HEK293T (cell line): ENCODE measurements at regions not wholly inside any gene's neighbourhood (a gene's known extent, or its start where the extent isn't known, plus 50 kb on each side); places are given as distances from the start of the nearest gene placed in this dataset.
A peak's percentile ranks its signal among the peaks of the same experiment; 100 is the strongest.

Experiments used
- CTCF ChIA-PET: fragments of 350-600 bp; formaldehyde crosslinking; extraction: SDS; loops from one replicate; lab custom pipeline; 2021; ENCODE audit warnings: antibody characterized with exemption, inconsistent platforms; lab: Yijun Ruan, JAX
- POLR2A ChIA-PET: fragments of 350-600 bp; formaldehyde crosslinking; extraction: SDS; loops from one replicate; lab custom pipeline; 2020; ENCODE audit warnings: antibody characterized with exemption, inconsistent platforms; lab: Yijun Ruan, JAX
- DNase-seq: peaks from one replicate; pipeline ENCODE4 v3.0.0; 2012; ENCODE audit warnings: mixed read lengths; ENCODE audit errors: extremely low spot score
- ARNT ChIP-seq: fragments of 450-650 bp; IDR thresholded peaks from 2 replicates; pipeline ENCODE4 v1.6.1; 2017; ENCODE audit warnings: mild to moderate bottlenecking
- BHLHE40 ChIP-seq: fragments of 450-650 bp; IDR thresholded peaks from 2 replicates; pipeline ENCODE4 v1.6.1; 2016; ENCODE audit warnings: mild to moderate bottlenecking, moderate library complexity, borderline replicate concordance
- CTBP1 ChIP-seq: fragments of 450-650 bp; IDR thresholded peaks from 2 replicates; pipeline ENCODE4 v1.6.1; 2016; ENCODE audit warnings: borderline replicate concordance
- ELF4 ChIP-seq: fragments of 450-650 bp; IDR thresholded peaks from 2 replicates; pipeline ENCODE4 v1.6.1; 2017; ENCODE audit warnings: antibody characterized with exemption
- FOXA1 ChIP-seq: fragments of 450-650 bp; IDR thresholded peaks from 2 replicates; pipeline ENCODE4 v1.6.1; 2016; ENCODE audit warnings: mild to moderate bottlenecking
- FOXK2 ChIP-seq: fragments of 450-650 bp; IDR thresholded peaks from 2 replicates; pipeline ENCODE4 v1.6.1; 2016; ENCODE audit warnings: mild to moderate bottlenecking
- FOXM1 ChIP-seq: fragments of 450-650 bp; IDR thresholded peaks from 2 replicates; pipeline ENCODE4 v1.6.1; 2017; ENCODE audit warnings: mild to moderate bottlenecking, borderline replicate concordance
- HDGF ChIP-seq: fragments of 450-650 bp; IDR thresholded peaks from 2 replicates; pipeline ENCODE4 v1.6.1; 2017; ENCODE audit warnings: antibody characterized with exemption, borderline replicate concordance
- L3MBTL2 ChIP-seq: fragments of 450-650 bp; conservative IDR thresholded peaks from 2 replicates; pipeline ENCODE4 v1.6.1; 2016; ENCODE audit warnings: mild to moderate bottlenecking
- LEF1 ChIP-seq: fragments of 450-650 bp; IDR thresholded peaks from 2 replicates; pipeline ENCODE4 v1.6.1; 2017; ENCODE audit warnings: mild to moderate bottlenecking, borderline replicate concordance
- NFRKB ChIP-seq: fragments of 450-650 bp; IDR thresholded peaks from 2 replicates; pipeline ENCODE4 v1.6.1; 2016; ENCODE audit warnings: mild to moderate bottlenecking, moderate library complexity
- PKNOX1 ChIP-seq: fragments of 450-650 bp; IDR thresholded peaks from 2 replicates; pipeline ENCODE4 v1.6.1; 2016
- SP1 ChIP-seq: fragments of 450-650 bp; IDR thresholded peaks from 2 replicates; pipeline ENCODE4 v1.6.1; 2017
- SUZ12 ChIP-seq: fragments of 450-650 bp; IDR thresholded peaks from 2 replicates; pipeline ENCODE4 v1.6.1; 2016; ENCODE audit warnings: mild to moderate bottlenecking
- TARDBP ChIP-seq: fragments of 450-650 bp; IDR thresholded peaks from 2 replicates; pipeline ENCODE4 v1.6.1; 2016
- ZNF384 ChIP-seq: fragments of 450-650 bp; IDR thresholded peaks from 2 replicates; pipeline ENCODE4 v1.6.1; 2016

- no peak for TF ChIP-seq HDGF
- TF ChIP-seq PKNOX1: 0 out of 2 replicates have a peak, but pooled peaks have one; percentile 34
- no peak for TF ChIP-seq FOXA1
- no peak for TF ChIP-seq CTBP1
- ChIA-PET POLR2A (interaction anchor here (1.0 kb wide), 1 partner anchor 48 kb away, joined by 3 read pairs; no protein-coding TSS in a partner anchor), CTCF (interaction anchor here (0.5 to 1.1 kb wide), 3 partner anchors 52 to 261 kb away, joined by 3 to 5 read pairs (median 3); no protein-coding TSS in a partner anchor)
- no peak for DNase-seq
Observed at GRCh38 chr6:41422161-41422560, 86.8 kb downstream of the NCR2 start.

GRCh38 chr6:41423002-41423401, 87.6 kb downstream of the NCR2 start:
- DNase-seq: no peak
- TF ChIP-seq TARDBP (no peak), BHLHE40 (no peak), ELF4 (no peak), LEF1 (no peak), FOXM1 (no peak), FOXA1 (no peak), CTBP1 (no peak), SP1 (no peak)
- POLR2A ChIA-PET: no interaction called here
- CTCF ChIA-PET: no interaction called here

DNA sequence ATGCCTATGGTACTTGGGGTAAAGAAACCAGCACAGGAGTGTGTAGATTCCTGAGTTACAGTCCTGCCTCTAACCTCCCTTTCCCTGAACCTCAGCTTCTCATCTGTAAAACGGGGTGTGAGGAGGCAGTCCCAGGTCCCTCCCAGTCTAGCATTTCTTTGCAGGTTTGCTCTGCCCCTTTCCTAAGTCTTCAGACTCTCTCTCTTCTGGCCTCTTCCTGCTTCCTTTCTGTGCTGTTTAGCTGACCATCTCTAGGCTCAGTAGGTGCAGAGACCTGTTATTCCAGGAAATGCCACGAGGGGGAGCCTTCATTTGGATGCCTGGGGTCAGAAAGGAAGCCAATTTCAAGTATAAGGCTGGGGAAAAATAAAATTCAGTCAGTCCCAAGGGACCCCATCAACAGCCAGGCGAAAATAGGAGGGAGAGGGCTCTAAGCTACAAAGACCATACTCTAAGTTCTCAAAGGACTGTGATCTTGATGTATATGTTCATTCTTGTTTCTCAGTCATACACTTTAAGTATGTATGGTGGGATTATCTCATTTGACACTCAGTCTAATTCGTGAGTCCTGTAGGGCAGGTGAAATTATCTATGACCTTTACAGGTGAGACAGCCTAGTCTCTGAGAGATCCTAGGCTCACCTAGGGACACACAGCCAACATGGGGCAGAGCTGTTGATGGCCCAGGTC, 89.1 kb downstream of the NCR2 start:
- ChIA-PET POLR2A (no interaction called here), CTCF (interaction anchor here (0.6 to 1.7 kb wide), 16 partner anchors 11 to 259 kb away, joined by 3 to 8 read pairs (median 3); no protein-coding TSS in a partner anchor)
- peak; percentile 78 for DNase-seq
- TF ChIP-seq L3MBTL2 (no peak), FOXK2 (no peak), ZNF384 (no peak), HDGF (no peak), PKNOX1 (no peak), FOXM1 (no peak), SUZ12 (no peak), FOXA1 (no peak), SP1 (no peak), NFRKB (no peak), ELF4 (no peak), LEF1 (no peak), CTBP1 (no peak), ARNT (no peak), TARDBP (no peak), BHLHE40 (no peak)

- CTCF ChIA-PET: interaction anchor here (0.6 to 1.7 kb wide), 12 partner anchors 12 to 167 kb away, joined by 3 to 5 read pairs (median 4); no protein-coding TSS in a partner anchor
- 0 out of 2 replicates have a peak, but pooled peaks have one; percentile 3 for TF ChIP-seq PKNOX1
- no peak for TF ChIP-seq L3MBTL2
- DNase-seq: no peak
- POLR2A ChIA-PET: no interaction called here
Observed at GRCh38 chr6:41425511-41425910, 90.1 kb downstream of the NCR2 start.

GRCh38 chr6:41426438-41426851, 91.0 kb downstream of the NCR2 start:
- CTCF ChIA-PET: interaction anchor here (1.0 to 1.7 kb wide), 5 partner anchors 16 to 166 kb away, joined by 3 to 5 read pairs (median 4); no protein-coding TSS in a partner anchor
- TF ChIP-seq ARNT: no peak
- TF ChIP-seq FOXM1: no peak
- TF ChIP-seq SP1: no peak
- no peak for TF ChIP-seq TARDBP
- TF ChIP-seq ZNF384: no peak
- TF ChIP-seq L3MBTL2: no peak
- TF ChIP-seq LEF1: no peak
- TF ChIP-seq SUZ12: no peak
- TF ChIP-seq BHLHE40: no peak
- TF ChIP-seq HDGF: no peak
- no peak for TF ChIP-seq PKNOX1
- POLR2A ChIA-PET: no interaction called here
- DNase-seq: no peak

GRCh38 chr6:41426888-41427641, 91.7 kb downstream of the NCR2 start:
- ChIA-PET POLR2A (no interaction called here), CTCF (interaction anchor here (1.1 kb wide), 1 partner anchor 15 kb away, joined by 4 read pairs; no protein-coding TSS in a partner anchor)
- no peak for TF ChIP-seq SP1
- TF ChIP-seq LEF1: no peak
- no peak for TF ChIP-seq NFRKB
- TF ChIP-seq TARDBP: no peak
- TF ChIP-seq ARNT: no peak
- no peak for TF ChIP-seq FOXA1
- TF ChIP-seq SUZ12: no peak
- no peak for TF ChIP-seq FOXM1
- TF ChIP-seq L3MBTL2: no peak
- TF ChIP-seq BHLHE40: no peak
- no peak for TF ChIP-seq ELF4
- no peak for TF ChIP-seq CTBP1
- no peak for TF ChIP-seq PKNOX1
- TF ChIP-seq FOXK2: no peak
- TF ChIP-seq ZNF384: no peak
- no peak for TF ChIP-seq HDGF
- DNase-seq: no peak
